ENCODE measurements at regions not wholly inside any gene's neighbourhood (a gene's known extent, or its start where the extent isn't known, plus 50 kb on each side); places are given as distances from the start of the nearest gene placed in this dataset.
"Not testable (repeated sequence)": the region's sequence is repeated elsewhere in the genome, so short reads cannot be mapped to it uniquely, and the experiment has no call there.

- DNase-seq (ENCODE audit: low spot score): no peak
- TF ChIP-seq CTCF (IDR thresholded peaks at IDR 0.05; ENCODE audit: extremely low read depth, missing control alignments): no peak
These were observed 59.8 kb upstream of the IYD start for GRCh38 chr6:150308812-150309645.

DNA sequence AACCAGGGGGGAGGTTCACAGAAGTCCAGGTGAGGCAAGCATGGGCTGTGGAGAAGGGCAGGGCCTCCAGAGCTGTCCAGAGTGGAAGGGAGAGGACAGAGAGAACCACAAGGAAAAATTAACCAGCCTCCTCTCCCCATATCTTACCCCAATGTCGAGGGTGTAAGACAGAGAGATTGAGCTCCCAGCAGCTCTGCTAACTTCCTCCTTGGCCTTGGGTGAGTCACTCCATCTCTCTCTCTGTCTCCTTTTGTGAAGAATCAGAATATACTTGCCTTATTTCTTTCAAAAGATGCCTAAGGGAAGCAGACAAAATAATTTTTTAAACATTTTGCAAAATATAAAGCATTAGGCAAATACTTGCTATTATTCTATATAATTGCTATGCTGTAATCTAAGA is 58.3 kb upstream of the IYD start:
- no peak for TF ChIP-seq CTCF (IDR thresholded peaks at IDR 0.05; ENCODE audit: extremely low read depth, missing control alignments)
- DNase-seq (ENCODE audit: low spot score): no peak

GRCh38 chr6:150311149-150311944 is 57.5 kb upstream of the IYD start:
- DNase-seq (ENCODE audit: low spot score): not testable (repeated sequence)

DNA sequence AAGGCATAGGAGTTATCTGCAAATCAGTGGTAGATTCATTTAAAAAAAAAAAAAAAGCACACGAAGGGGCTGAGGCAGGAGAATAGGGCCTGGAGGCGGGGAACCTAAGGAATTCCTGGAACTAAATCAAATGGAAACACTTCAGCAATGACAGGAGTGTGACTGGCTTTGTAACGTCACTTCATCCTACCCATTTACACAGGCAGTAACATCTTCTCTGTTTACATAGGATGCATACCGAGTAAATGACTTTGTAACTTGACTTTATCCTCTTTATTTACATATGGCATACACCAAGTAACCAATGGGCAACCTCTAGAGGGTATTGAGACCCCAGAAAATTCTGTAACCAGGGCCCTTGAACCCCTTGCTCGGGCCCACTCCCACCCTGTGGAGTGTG is 56.4 kb upstream of the IYD start:
- no peak for DNase-seq (ENCODE audit: low spot score)
- TF ChIP-seq CTCF (IDR thresholded peaks at IDR 0.05; ENCODE audit: extremely low read depth, missing control alignments): no peak

DNA sequence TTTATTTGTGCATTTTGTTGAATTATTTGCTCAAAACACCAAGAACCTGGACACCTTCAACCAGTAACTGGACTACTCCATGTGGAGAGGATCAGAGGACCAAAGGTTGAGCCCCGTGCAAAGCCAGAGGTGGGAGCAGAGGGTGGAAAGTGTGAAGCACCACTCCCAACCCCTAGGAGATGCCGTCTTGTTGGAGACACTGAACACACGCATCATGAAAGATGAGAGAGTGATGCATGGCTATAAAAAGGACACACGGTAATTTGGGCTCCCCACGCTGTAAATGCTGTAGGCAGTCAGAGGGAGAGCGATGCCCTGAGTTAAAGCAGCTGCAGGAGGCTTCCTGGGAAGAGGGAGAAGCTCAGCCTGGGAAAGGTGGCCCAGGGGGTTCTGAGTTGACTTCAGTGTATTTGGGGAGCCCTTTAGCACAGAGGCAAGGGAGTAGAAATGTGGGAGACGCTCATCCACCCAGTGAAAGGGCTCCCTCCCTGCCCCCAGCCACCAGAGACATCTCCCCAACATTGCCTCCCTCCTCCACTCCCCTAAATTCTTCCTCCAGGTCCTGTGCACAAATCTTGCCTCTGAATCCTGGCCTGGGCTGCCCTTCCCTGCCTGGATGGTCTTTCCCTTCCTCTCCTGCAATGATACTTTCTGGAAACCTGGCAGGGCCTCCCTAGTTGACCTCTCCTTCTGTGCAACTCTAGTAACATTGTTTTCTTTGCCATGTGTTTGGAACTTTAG is 55.8 kb upstream of the IYD start:
- TF ChIP-seq CTCF (IDR thresholded peaks at IDR 0.05; ENCODE audit: extremely low read depth, missing control alignments): no peak
- DNase-seq (ENCODE audit: low spot score): no peak

GRCh38 chr6:150313781-150314180 is 55.0 kb upstream of the IYD start:
- DNase-seq (ENCODE audit: low spot score): no peak
- no peak for TF ChIP-seq CTCF (IDR thresholded peaks at IDR 0.05; ENCODE audit: extremely low read depth, missing control alignments)

DNA sequence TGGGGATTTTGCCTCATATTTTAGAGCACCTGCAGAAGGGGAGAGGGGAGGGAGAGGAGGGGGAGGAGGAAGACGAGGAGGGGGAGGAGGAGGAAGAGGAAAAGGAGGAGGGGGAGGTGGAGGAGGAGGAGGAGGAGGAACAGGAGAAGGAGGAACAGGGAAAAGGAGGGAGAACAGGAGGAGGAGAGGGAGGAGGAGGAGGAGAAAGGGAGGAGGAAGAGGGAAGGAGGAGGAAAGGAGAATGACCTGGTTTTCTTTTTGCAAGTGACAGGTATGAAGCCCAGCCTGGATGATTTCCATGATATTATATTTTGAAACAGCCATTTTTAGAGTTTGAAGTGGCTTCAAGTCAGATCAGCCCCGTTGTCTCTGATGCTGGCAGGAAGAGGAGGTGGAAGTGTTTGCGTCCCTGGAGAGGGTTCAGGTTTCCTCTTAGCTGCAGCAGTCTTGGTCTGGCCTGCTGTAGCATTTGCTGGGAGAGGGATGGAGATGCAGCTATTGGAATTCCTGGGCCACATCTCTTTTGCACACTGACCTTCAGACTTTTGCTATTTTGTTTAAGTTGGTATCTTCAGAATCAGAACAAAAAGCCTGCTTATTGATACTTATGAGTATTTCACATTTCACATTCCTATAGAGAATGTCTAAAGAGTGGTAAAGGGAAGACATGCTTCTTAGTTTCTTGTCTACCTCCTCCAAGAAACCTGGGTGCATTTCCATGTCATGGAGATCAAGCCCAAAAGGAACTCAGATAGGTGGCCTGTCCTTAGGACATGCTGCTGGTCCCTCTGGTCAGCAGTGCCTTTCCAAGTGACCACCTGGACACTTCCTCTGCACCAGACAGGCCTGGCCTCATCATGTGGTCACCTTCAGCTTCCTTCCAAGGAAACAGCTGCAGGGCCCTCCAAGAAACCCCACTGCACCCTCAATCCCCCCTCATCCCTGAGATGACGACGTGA is 54.3 kb upstream of the IYD start:
- DNase-seq (ENCODE audit: low spot score): no peak
- TF ChIP-seq CTCF (IDR thresholded peaks at IDR 0.05; ENCODE audit: extremely low read depth, missing control alignments): no peak

Data from GM20000 (cell line).